ENCODE measurements at regions not wholly inside any gene's neighbourhood (a gene's known extent, or its start where the extent isn't known, plus 50 kb on each side); places are given as distances from the start of the nearest gene placed in this dataset.

DNA sequence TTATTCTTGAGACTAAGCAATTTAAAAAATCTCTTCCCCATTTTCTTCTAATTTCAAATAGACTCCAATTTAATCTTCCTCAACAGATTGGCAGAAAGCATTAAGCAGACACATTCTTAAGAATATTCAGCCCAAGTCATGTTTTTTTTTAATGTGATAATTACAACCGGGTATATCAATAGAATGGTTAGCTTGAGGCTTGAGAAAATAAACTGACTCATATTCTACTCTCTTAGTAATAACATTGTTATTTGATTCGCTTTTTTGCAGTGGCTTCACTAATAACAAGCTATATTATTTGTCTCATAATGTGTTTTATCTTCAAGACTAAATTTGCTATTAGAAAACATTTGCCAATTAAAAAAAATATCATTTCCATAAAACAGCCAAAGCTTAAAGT lies 488.6 kb upstream of the RGS18 start:
- intact Hi-C loops (cut with micrococcal nuclease; ENCODE audit: unreplicated experiment) (no loop called here), in situ Hi-C loops (cut with HindIII; ENCODE audit: extremely low pct_ligation_motif_present, low pct_unique_long_range_greater_than_20kb) (no loop called here)
- no peak for ATAC-seq

More for the DNA sequence above, 488.6 kb upstream of the RGS18 start:
- no peak overlapping the region for H3K9ac ChIP-seq (ENCODE audit: insufficient read depth, low read depth, low read length)
- FAIRE-seq (no peak), DNase-seq (ENCODE audit: low spot score) (no peak)
- no peak overlapping the region for H3K4me2 ChIP-seq (ENCODE audit: low read depth, low read length)
- H3K27ac ChIP-seq (ENCODE audit: extremely low read length, insufficient read depth, low read length): no peak overlapping the region
- 22% methylated on average over 2 of the region's 2 CpGs for WGBS (ENCODE audit: low lambda C conversion rate)
- H3K4me1 ChIP-seq (ENCODE audit: insufficient read depth, low read length): no peaks in the 10 kb centered on the region
- ChIA-PET CTCF (ENCODE audit: low intra/inter-chr PET ratio, low total read pairs) (no interaction called here), POLR2A (no interaction called here)
- H3K27me3 ChIP-seq (ENCODE audit: control insufficient read depth in 1 of 2, insufficient read depth in 2 of 2, low read length in 2 of 2): no peaks in the 10 kb centered on the region
- no TSS peak for BruUV-seq (replicated peaks)
- H2AFZ ChIP-seq (ENCODE audit: low read length): no peak overlapping the region
- no peaks in the 10 kb centered on the region for H4K20me1 ChIP-seq (ENCODE audit: insufficient read depth, low read length)
- no peaks in the 10 kb centered on the region for H3K79me2 ChIP-seq (ENCODE audit: insufficient read depth, low read length)
- no peaks in the 10 kb centered on the region for H3K36me3 ChIP-seq (replicated peaks in 1 of 2; ENCODE audit: control insufficient read depth in 1 of 2, insufficient read depth in 2 of 2, low read length in 2 of 2)
- TF ChIP-seq, protein P1, sequence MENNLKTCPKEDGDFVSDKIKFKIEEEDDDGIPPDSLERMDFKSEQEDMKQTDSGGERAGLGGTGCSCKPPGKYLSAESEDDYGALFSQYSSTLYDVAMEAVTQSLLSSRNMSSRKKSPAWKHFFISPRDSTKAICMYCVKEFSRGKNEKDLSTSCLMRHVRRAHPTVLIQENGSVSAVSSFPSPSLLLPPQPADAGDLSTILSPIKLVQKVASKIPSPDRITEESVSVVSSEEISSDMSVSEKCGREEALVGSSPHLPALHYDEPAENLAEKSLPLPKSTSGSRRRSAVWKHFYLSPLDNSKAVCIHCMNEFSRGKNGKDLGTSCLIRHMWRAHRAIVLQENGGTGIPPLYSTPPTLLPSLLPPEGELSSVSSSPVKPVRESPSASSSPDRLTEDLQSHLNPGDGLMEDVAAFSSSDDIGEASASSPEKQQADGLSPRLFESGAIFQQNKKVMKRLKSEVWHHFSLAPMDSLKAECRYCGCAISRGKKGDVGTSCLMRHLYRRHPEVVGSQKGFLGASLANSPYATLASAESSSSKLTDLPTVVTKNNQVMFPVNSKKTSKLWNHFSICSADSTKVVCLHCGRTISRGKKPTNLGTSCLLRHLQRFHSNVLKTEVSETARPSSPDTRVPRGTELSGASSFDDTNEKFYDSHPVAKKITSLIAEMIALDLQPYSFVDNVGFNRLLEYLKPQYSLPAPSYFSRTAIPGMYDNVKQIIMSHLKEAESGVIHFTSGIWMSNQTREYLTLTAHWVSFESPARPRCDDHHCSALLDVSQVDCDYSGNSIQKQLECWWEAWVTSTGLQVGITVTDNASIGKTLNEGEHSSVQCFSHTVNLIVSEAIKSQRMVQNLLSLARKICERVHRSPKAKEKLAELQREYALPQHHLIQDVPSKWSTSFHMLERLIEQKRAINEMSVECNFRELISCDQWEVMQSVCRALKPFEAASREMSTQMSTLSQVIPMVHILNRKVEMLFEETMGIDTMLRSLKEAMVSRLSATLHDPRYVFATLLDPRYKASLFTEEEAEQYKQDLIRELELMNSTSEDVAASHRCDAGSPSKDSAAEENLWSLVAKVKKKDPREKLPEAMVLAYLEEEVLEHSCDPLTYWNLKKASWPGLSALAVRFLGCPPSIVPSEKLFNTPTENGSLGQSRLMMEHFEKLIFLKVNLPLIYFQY (CRISPR knock-in tag; IDR thresholded peaks at IDR 0.05; ENCODE audit: borderline replicate concordance): no peak
- TF ChIP-seq TCF12 (IDR thresholded peaks at IDR 0.05) (no peak), TCF12 (CRISPR knock-in tag; IDR thresholded peaks at IDR 0.05) (no peak), MAFK (conservative IDR thresholded peaks at IDR 0.05 in 1 of 2, IDR thresholded peaks at IDR 0.05 in 1 of 2; ENCODE audit: low read length in 2 of 2) (no peak), ZNF235 (CRISPR knock-in tag; IDR thresholded peaks at IDR 0.05; ENCODE audit: borderline replicate concordance) (no peak), ZNF749 (CRISPR knock-in tag; IDR thresholded peaks at IDR 0.05; ENCODE audit: borderline replicate concordance) (no peak), EED (CRISPR knock-in tag; IDR thresholded peaks at IDR 0.05) (no peak), GATAD1 (CRISPR knock-in tag; IDR thresholded peaks at IDR 0.05) (no peak), HDAC1 (CRISPR knock-in tag; IDR thresholded peaks at IDR 0.05) (no peak), ZNF264 (CRISPR knock-in tag; IDR thresholded peaks at IDR 0.05) (no peak), TCF7 (IDR thresholded peaks at IDR 0.05; ENCODE audit: low read depth) (no peak), RORA (CRISPR knock-in tag; IDR thresholded peaks at IDR 0.05) (no peak), ARNTL (CRISPR knock-in tag; IDR thresholded peaks at IDR 0.05) (no peak), PCBP2 (optimal IDR thresholded peaks at IDR 0.05; ENCODE audit: low read depth, low read length, poor library complexity, severe bottlenecking) (no peak), RFX5 (IDR thresholded peaks at IDR 0.05; ENCODE audit: low read depth, low read length) (no peak)
- TF ChIP-seq, protein P2, sequence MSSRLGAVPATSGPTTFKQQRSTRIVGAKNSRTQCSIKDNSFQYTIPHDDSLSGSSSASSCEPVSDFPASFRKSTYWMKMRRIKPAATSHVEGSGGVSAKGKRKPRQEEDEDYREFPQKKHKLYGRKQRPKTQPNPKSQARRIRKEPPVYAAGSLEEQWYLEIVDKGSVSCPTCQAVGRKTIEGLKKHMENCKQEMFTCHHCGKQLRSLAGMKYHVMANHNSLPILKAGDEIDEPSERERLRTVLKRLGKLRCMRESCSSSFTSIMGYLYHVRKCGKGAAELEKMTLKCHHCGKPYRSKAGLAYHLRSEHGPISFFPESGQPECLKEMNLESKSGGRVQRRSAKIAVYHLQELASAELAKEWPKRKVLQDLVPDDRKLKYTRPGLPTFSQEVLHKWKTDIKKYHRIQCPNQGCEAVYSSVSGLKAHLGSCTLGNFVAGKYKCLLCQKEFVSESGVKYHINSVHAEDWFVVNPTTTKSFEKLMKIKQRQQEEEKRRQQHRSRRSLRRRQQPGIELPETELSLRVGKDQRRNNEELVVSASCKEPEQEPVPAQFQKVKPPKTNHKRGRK (CRISPR knock-in tag; IDR thresholded peaks at IDR 0.05): no peak
- TF ChIP-seq, protein P3, sequence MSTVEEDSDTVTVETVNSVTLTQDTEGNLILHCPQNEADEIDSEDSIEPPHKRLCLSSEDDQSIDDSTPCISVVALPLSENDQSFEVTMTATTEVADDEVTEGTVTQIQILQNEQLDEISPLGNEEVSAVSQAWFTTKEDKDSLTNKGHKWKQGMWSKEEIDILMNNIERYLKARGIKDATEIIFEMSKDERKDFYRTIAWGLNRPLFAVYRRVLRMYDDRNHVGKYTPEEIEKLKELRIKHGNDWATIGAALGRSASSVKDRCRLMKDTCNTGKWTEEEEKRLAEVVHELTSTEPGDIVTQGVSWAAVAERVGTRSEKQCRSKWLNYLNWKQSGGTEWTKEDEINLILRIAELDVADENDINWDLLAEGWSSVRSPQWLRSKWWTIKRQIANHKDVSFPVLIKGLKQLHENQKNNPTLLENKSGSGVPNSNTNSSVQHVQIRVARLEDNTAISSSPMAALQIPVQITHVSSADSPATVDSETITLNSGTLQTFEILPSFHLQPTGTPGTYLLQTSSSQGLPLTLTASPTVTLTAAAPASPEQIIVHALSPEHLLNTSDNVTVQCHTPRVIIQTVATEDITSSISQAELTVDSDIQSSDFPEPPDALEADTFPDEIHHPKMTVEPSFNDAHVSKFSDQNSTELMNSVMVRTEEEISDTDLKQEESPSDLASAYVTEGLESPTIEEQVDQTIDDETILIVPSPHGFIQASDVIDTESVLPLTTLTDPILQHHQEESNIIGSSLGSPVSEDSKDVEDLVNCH (CRISPR knock-in tag; IDR thresholded peaks at IDR 0.05): no peak
- no peak overlapping the region for H3K4me3 ChIP-seq (replicated peaks in 1 of 3; ENCODE audit: insufficient read depth in 1 of 3, low read depth in 2 of 3, low read length in 3 of 3)
- H3K9me3 ChIP-seq (ENCODE audit: low read length): no peaks in the 10 kb centered on the region

Data from HepG2 (cell line).